AG10803 (cell line): ENCODE measurements at regions not wholly inside any gene's neighbourhood (a gene's known extent, or its start where the extent isn't known, plus 50 kb on each side); places are given as distances from the start of the nearest gene placed in this dataset.

Source experiments
- DNase-seq: peaks from one replicate; pipeline ENCODE4 v3.0.0; 2010; ENCODE audit warnings: low read depth
- H3K4me3 ChIP-seq: 2 replicates; pipeline ENCODE4 v1.5.1; 2011; ENCODE audit warnings: mild to moderate bottlenecking, low read length, control low read depth
- CTCF ChIP-seq: conservative IDR thresholded peaks from 2 replicates; pipeline ENCODE4 v1.5.1; 2011; ENCODE audit warnings: mild to moderate bottlenecking, low read length, control low read depth, inconsistent platforms

- no peak for DNase-seq
- H3K4me3 ChIP-seq = no peak overlapping the region
- TF ChIP-seq CTCF = no peak
Measured at GRCh38 chr10:113967126-113967525, 76.5 kb upstream of the ADRB1 start.

- DNase-seq = no peak
- TF ChIP-seq CTCF = no peak
- no peak overlapping the region for H3K4me3 ChIP-seq
Measured at GRCh38 chr10:113970641-113971040, 73.0 kb upstream of the ADRB1 start.

- TF ChIP-seq CTCF = no peak
- no peak for DNase-seq
- H3K4me3 ChIP-seq = no peak overlapping the region
Measured at GRCh38 chr10:113971349-113971973, 72.2 kb upstream of the ADRB1 start.

GRCh38 chr10:113977174-113977573, 66.5 kb upstream of the ADRB1 start:
- no peak overlapping the region for H3K4me3 ChIP-seq
- DNase-seq = no peak
- TF ChIP-seq CTCF = no peak

- TF ChIP-seq CTCF = no peak
- no peak overlapping the region for H3K4me3 ChIP-seq
- DNase-seq = no peak
Measured at GRCh38 chr10:113978802-113979201, 64.9 kb upstream of the ADRB1 start.

- TF ChIP-seq CTCF = no peak
- H3K4me3 ChIP-seq = no peak overlapping the region
- no peak for DNase-seq
Measured at GRCh38 chr10:113979409-113979808, 64.3 kb upstream of the ADRB1 start.

GRCh38 chr10:113980408-113981087, 63.1 kb upstream of the ADRB1 start:
- H3K4me3 ChIP-seq = no peak overlapping the region
- DNase-seq = no peak
- peak; percentile 41 for TF ChIP-seq CTCF
